ENCODE measurements at regions not wholly inside any gene's neighbourhood (a gene's known extent, or its start where the extent isn't known, plus 50 kb on each side); places are given as distances from the start of the nearest gene placed in this dataset.

GRCh38 chr10:108445746-108446145 is 1281.2 kb upstream of the SORCS1 start:
- TF ChIP-seq, protein P1, sequence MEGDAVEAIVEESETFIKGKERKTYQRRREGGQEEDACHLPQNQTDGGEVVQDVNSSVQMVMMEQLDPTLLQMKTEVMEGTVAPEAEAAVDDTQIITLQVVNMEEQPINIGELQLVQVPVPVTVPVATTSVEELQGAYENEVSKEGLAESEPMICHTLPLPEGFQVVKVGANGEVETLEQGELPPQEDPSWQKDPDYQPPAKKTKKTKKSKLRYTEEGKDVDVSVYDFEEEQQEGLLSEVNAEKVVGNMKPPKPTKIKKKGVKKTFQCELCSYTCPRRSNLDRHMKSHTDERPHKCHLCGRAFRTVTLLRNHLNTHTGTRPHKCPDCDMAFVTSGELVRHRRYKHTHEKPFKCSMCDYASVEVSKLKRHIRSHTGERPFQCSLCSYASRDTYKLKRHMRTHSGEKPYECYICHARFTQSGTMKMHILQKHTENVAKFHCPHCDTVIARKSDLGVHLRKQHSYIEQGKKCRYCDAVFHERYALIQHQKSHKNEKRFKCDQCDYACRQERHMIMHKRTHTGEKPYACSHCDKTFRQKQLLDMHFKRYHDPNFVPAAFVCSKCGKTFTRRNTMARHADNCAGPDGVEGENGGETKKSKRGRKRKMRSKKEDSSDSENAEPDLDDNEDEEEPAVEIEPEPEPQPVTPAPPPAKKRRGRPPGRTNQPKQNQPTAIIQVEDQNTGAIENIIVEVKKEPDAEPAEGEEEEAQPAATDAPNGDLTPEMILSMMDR (IDR thresholded peaks at IDR 0.05; ENCODE audit: unreplicated experiment): no peak
- no peak overlapping the region for H3K27ac Mint-ChIP-seq (ENCODE audit: unreplicated experiment)
- H3K4me1 Mint-ChIP-seq (ENCODE audit: unreplicated experiment): no peaks in the 10 kb centered on the region
- DNase-seq (ENCODE audit: low spot score): no peak
- H3K36me3 Mint-ChIP-seq (ENCODE audit: low read depth, unreplicated experiment): no peaks in the 10 kb centered on the region
- no peaks in the 10 kb centered on the region for H3K9me3 Mint-ChIP-seq (ENCODE audit: unreplicated experiment)
- no peak overlapping the region for H3K4me3 Mint-ChIP-seq (ENCODE audit: unreplicated experiment)
- no peaks in the 10 kb centered on the region for H3K27me3 Mint-ChIP-seq (ENCODE audit: unreplicated experiment)

- Mint-ChIP-seq H3K36me3 (ENCODE audit: low read depth, unreplicated experiment) (no peaks in the 10 kb centered on the region), H3K27ac (ENCODE audit: unreplicated experiment) (no peak overlapping the region), H3K4me3 (ENCODE audit: unreplicated experiment) (no peak overlapping the region), H3K4me1 (ENCODE audit: unreplicated experiment) (no peaks in the 10 kb centered on the region), H3K27me3 (ENCODE audit: unreplicated experiment) (no peaks in the 10 kb centered on the region), H3K9me3 (ENCODE audit: unreplicated experiment) (no peaks in the 10 kb centered on the region)
- TF ChIP-seq, protein P1 (IDR thresholded peaks at IDR 0.05; ENCODE audit: unreplicated experiment): no peak
- DNase-seq (ENCODE audit: low spot score): no peak
These were observed 1279.1 kb upstream of the SORCS1 start for GRCh38 chr10:108443636-108444035.

- Mint-ChIP-seq H3K9me3 (ENCODE audit: unreplicated experiment) (no peaks in the 10 kb centered on the region), H3K36me3 (ENCODE audit: low read depth, unreplicated experiment) (no peaks in the 10 kb centered on the region), H3K27ac (ENCODE audit: unreplicated experiment) (no peak overlapping the region), H3K4me1 (ENCODE audit: unreplicated experiment) (no peaks in the 10 kb centered on the region), H3K4me3 (ENCODE audit: unreplicated experiment) (no peak overlapping the region), H3K27me3 (ENCODE audit: unreplicated experiment) (no peaks in the 10 kb centered on the region)
- no peak for DNase-seq (ENCODE audit: low spot score)
- TF ChIP-seq, protein P1 (IDR thresholded peaks at IDR 0.05; ENCODE audit: unreplicated experiment): no peak
These were observed 1274.9 kb upstream of the SORCS1 start for GRCh38 chr10:108439397-108439796.

DNA sequence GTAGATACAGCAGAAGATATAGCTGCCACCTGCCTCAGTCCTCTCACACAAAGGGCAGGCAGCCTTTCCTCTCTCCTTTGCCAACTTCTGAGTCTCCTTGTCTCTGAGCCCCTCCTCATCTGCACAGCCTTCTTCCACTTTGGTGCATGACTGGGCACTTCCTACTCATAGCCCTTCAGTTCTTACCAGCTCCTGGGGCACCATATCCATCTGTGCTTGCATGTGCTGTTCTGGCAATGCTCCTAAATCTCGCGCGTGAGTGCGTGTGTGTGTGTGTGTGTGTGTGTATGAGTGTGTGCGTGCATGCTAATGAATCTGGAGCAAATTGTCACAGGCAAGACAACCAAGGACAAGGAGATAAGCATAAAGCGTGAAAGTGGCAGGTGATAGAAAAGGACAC is 1271.6 kb upstream of the SORCS1 start:
- H3K4me1 Mint-ChIP-seq (ENCODE audit: unreplicated experiment): no peaks in the 10 kb centered on the region
- TF ChIP-seq, protein P1 (IDR thresholded peaks at IDR 0.05; ENCODE audit: unreplicated experiment): no peak
- H3K27ac Mint-ChIP-seq (ENCODE audit: unreplicated experiment): no peak overlapping the region
- DNase-seq (ENCODE audit: low spot score): no peak
- H3K9me3 Mint-ChIP-seq (ENCODE audit: unreplicated experiment): no peaks in the 10 kb centered on the region
- no peak overlapping the region for H3K4me3 Mint-ChIP-seq (ENCODE audit: unreplicated experiment)
- H3K36me3 Mint-ChIP-seq (ENCODE audit: low read depth, unreplicated experiment): no peaks in the 10 kb centered on the region
- peaks cover 4% of the 10 kb centered on the region for H3K27me3 Mint-ChIP-seq (ENCODE audit: unreplicated experiment)

DNA sequence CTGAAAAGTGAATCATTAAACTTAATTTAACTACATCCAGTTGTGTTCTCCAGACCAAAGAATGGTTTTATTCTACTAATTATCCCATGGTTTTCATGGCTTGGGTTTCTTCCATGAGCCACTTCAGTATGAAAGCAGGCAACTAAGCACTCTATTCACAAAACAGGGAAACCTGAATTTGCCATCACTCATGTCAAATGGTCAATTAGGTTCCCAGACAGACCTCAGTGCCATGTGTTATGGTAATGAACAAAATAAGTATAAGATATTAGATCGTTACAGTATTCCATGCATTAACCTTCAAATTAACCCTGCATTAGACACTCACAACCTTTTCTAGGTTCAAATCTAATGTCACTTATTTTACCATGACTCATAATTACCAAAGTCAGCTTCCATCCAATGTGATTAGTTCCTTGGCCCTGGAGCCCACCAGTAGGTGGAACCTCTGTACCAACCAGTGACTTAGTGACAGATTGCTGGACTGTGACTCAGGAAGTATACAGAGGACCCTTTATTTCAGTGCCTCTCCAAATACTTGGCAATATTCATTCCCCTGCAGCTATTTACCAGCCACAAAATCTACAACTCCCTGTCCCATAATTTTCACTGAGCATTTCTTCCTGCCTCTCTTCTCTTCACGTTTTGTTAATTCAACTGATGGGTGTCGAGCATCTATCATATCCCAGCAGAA is 1270.2 kb upstream of the SORCS1 start:
- Mint-ChIP-seq H3K4me1 (ENCODE audit: unreplicated experiment) (no peaks in the 10 kb centered on the region), H3K4me3 (ENCODE audit: unreplicated experiment) (no peak overlapping the region), H3K36me3 (ENCODE audit: low read depth, unreplicated experiment) (no peaks in the 10 kb centered on the region), H3K27me3 (ENCODE audit: unreplicated experiment) (peaks cover 4% of the 10 kb centered on the region), H3K27ac (ENCODE audit: unreplicated experiment) (no peak overlapping the region), H3K9me3 (ENCODE audit: unreplicated experiment) (no peaks in the 10 kb centered on the region)
- DNase-seq (ENCODE audit: low spot score): no peak
- TF ChIP-seq, protein P1 (IDR thresholded peaks at IDR 0.05; ENCODE audit: unreplicated experiment): no peak

Data from endothelial cell (in vitro differentiated cells).